NCI-H345 treated with DMSO at 0.1 percent for 48 hours (cell line): ENCODE measurements at regions not wholly inside any gene's neighbourhood (a gene's known extent, or its start where the extent isn't known, plus 50 kb on each side); places are given as distances from the start of the nearest gene placed in this dataset.
A peak's percentile ranks its signal among the peaks of the same experiment; 100 is the strongest.
"Not testable (repeated sequence)": the region's sequence is repeated elsewhere in the genome, so short reads cannot be mapped to it uniquely, and the experiment has no call there.

Source experiments
- DNase-seq: peaks from one replicate; lab custom pipeline; 2025; ENCODE audit not compliant: unreplicated experiment; lab: John Stamatoyannopoulos, UW

GRCh38 chr6:74733830-74734620, 471.8 kb downstream of the COL12A1 start:
- DNase-seq, result no peak

GRCh38 chr6:74731931-74732330, 473.9 kb downstream of the COL12A1 start:
- DNase-seq, result no peak

- peak; percentile 75 for DNase-seq
Measured at GRCh38 chr6:74731204-74731603, 474.6 kb downstream of the COL12A1 start.

GRCh38 chr6:74720923-74721322, 484.9 kb downstream of the COL12A1 start:
- no peak for DNase-seq

- DNase-seq, result no peak
Measured at GRCh38 chr6:74717591-74717990, 488.3 kb downstream of the COL12A1 start.

GRCh38 chr6:74715355-74716085, 490.3 kb downstream of the COL12A1 start:
- DNase-seq, result no peak

GRCh38 chr6:74713941-74714340, 491.9 kb downstream of the COL12A1 start:
- no peak for DNase-seq

- no peak for DNase-seq
Measured at GRCh38 chr6:74705451-74705850, 500.4 kb downstream of the COL12A1 start.

GRCh38 chr6:74704540-74704939, 501.3 kb downstream of the COL12A1 start:
- not testable (repeated sequence) for DNase-seq

- DNase-seq, result no peak
Measured at GRCh38 chr6:74690365-74690764, 515.5 kb downstream of the COL12A1 start.

- DNase-seq, result no peak
Measured at GRCh38 chr6:74689601-74690000, 516.3 kb downstream of the COL12A1 start.

- DNase-seq, result no peak
Measured at GRCh38 chr6:74677463-74677862, 528.4 kb downstream of the COL12A1 start.

- DNase-seq, result no peak
Measured at GRCh38 chr6:74676906-74677305, 528.9 kb downstream of the COL12A1 start.

GRCh38 chr6:74674377-74674776, 531.5 kb downstream of the COL12A1 start:
- no peak for DNase-seq

GRCh38 chr6:74671558-74672025, 534.3 kb downstream of the COL12A1 start:
- no peak for DNase-seq

GRCh38 chr6:74658391-74658790, 547.5 kb downstream of the COL12A1 start:
- DNase-seq, result no peak

- no peak for DNase-seq
Measured at GRCh38 chr6:74657931-74658330, 547.9 kb downstream of the COL12A1 start.

- DNase-seq, result no peak
Measured at GRCh38 chr6:74657011-74657410, 548.8 kb downstream of the COL12A1 start.

GRCh38 chr6:74656453-74656852, 549.4 kb downstream of the COL12A1 start:
- no peak for DNase-seq

- no peak for DNase-seq
Measured at GRCh38 chr6:74654296-74654695, 551.6 kb downstream of the COL12A1 start.

GRCh38 chr6:74651948-74652842, 553.7 kb downstream of the COL12A1 start:
- DNase-seq, result no peak
